ENCODE measurements at regions not wholly inside any gene's neighbourhood (a gene's known extent, or its start where the extent isn't known, plus 50 kb on each side); places are given as distances from the start of the nearest gene placed in this dataset.

DNA sequence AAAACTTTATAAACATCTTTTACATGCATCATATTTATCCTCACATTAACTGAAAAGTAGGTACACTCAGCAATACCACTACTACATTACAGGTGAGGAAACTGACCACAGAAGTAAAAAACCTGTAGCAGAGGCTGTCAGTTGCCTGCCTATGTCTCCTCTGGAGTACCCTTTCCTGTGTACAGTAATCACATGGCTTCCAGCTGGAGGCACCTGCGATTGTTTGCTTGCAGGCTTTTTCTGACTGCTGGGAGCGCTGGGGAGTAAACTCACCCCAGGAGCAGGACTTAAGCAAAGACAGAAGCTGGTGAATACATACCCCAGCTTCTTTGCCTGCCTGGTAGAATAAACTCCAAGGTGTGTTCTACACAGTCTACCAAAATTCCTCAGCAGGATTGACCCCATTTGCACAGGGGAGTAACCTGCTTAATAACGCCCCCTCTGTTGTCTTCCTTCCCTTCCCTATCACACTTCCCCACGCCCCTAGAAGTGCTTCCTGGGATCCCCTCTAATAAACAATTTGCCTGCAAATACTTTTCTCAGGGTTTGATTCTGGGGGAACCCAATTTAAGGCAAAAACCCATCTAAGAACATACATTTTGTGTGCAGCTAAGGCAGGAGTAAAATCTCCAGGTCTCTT is 138.9 kb downstream of the PTH2R start:
- peak; percentile 42 for DNase-seq

DNA sequence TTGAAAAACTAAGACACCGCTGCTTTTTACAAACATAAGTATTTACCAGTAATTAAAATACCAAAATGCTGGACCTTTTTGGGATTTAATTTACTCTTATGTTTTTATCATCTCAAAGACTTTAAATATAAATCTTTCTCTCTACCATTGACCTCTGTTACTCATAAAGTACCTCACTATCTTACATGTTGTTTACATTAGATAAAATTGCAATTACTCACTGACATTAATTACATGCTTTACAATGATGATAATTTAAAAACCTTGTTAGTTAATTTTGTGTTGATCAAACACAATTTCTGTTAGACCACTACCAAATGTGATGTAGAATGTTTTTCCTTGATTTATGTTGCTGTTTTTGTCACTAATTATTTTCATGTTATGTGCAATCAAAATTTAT is 139.5 kb downstream of the PTH2R start:
- DNase-seq: no peak

- no peak for DNase-seq
Observed at GRCh38 chr2:208546860-208547650, 140.5 kb downstream of the PTH2R start.

DNA sequence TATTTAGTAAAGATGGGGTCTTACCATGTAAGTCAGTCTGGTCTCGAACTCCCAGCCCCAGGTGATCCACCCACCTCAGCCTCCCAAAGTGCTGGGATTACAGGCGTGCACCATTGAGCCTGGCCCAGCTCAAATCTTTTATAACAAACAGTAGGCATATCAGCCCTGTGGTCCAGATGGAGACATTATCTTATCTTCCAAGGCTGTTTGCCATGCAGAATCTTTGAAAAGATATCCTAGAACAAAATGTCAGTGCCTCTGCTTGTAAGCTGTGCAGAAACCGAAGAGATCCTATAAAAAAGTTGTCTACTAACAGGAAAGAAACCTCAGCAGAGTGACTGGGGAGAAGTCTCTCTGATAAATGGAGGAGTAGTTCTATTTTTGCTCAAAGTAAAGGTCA is 142.1 kb downstream of the PTH2R start:
- DNase-seq: peak; percentile 50

GRCh38 chr2:208549546-208550158 is 143.1 kb downstream of the PTH2R start:
- no peak for DNase-seq

DNA sequence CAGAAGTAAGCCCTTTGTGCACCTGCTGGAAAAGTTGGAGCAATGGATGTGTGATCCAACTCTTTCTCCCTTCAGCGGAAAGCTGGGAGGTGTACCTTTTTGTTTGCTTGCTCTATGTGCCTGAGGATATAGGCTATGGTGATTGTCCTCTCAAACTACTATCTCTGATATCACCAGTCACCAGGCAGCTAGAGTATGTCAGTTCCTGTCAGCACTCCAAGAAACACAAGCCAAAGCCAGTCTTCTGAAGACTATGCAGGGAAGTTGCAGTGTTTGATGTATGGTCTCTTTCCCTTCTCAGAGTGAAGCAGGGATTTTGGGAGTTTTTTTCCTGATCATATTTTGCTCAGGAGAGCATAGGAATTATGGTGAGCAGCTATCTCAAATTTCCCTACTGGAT is 146.4 kb downstream of the PTH2R start:
- peak; percentile 60 for DNase-seq

DNA sequence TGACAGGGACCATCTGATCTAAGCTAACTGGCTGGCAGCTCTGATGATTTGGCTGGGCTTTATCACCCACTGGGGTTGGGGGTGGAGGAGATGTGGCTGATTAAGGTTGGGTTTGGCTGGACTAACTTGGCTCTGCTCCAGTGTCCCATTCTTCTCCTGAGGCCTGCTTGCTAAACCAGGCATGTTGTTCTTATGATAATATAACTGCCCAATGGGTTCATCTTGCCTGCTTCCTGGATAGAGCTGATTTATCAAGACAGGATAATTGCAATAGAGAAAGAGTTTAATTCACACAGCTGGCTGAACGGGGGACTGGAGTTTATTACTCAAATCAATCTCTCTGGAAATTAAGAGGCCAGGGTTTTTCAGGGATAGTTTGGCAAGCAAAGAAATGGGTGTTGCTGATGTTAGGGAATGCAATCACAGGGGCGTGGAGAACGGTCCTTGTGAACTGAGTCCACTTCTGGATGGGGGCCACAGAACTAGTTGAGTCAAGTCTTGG is 150.4 kb downstream of the PTH2R start:
- DNase-seq: peak; percentile 81

GRCh38 chr2:208565690-208566416 is 159.3 kb downstream of the PTH2R start:
- DNase-seq: peak; percentile 41

- DNase-seq: no peak
Observed at GRCh38 chr2:208568203-208568602, 161.6 kb downstream of the PTH2R start.

GRCh38 chr2:208570066-208570465 is 163.5 kb downstream of the PTH2R start:
- no peak for DNase-seq

DNA sequence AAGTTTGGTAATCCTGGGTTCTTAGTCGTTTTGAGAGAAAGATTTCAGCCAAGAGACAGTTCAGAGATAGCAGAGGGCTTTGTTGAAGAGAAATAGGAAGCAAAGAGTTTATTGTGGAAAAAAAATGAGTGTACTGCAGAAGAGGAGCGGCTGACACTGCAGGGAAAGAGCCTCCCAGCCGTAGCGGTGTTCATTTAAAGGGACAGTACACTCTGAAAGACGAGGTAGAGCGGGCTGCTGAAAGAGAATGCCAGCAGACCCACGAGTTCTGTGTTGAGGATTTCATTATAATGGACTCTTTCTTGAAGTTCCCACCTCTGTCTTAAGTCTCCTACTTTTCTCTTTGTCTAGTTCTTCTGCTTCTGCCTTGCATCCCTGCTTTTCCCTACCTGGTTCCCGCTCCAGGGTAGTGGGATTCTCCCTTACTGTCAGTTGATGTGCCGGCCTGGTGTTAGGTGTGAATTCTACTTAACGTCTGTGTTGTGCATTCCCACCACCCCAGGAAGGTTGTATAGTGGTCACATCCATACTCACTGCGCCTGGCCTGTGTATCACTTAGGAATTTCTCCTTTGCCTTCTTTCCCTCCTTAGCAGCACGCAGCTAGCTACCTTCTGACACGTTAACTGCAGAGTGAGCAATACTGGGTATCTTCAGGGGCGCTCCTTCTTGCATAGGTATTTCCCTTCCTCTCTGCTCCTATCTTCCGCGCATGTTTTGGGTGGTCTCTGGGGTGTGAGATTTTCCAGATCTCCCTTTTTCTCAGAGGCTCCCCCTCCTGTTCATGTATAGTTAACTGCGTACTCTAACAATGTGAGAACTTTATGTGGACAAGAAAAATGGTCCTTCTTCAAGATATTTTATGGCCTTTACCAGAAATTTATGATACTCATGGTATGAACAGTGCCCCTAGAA is 164.5 kb downstream of the PTH2R start:
- peak; percentile 35 for DNase-seq

DNA sequence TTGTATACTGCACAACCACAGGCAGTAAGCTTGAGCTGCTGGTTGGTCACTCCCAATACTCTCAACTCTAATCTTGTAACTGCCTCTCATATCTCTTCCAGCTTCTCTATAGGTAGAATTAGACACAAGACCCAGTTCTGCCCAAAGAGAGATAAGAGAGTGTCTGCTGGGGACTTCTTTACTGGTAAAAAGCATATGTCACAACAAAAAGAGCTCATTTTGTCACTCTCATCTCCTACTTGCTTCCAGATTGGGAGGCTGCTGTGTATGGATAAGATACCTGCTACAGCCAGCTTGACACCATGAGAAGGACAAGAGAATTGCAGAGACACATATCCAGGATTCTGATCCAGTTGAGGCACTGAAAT is 165.2 kb downstream of the PTH2R start:
- peak; percentile 89 for DNase-seq

GRCh38 chr2:208573569-208573968 is 167.0 kb downstream of the PTH2R start:
- DNase-seq: no peak

- DNase-seq: no peak
Observed at GRCh38 chr2:208579678-208580077, 173.1 kb downstream of the PTH2R start.

GRCh38 chr2:208584378-208584985 is 177.9 kb downstream of the PTH2R start:
- no peak for DNase-seq

DNA sequence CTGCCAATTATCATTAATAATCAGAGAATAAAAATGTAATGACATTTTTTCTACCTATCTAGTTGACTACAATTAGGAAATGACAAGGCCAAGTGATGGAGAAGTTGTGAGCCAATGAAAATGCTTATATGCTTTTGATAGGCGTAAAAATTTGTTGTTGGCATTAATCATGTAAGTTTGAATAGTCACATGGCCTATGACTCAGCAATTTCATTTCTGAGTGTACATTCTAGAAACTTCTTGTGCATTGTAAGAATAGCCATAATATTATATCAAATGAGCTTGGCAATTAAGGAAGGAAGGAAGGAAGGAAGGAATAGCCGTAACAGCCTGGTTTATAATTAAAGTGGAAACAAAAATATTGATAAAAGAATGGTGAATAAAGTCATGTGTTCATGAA is 179.9 kb downstream of the PTH2R start:
- DNase-seq: peak; percentile 5

DNA sequence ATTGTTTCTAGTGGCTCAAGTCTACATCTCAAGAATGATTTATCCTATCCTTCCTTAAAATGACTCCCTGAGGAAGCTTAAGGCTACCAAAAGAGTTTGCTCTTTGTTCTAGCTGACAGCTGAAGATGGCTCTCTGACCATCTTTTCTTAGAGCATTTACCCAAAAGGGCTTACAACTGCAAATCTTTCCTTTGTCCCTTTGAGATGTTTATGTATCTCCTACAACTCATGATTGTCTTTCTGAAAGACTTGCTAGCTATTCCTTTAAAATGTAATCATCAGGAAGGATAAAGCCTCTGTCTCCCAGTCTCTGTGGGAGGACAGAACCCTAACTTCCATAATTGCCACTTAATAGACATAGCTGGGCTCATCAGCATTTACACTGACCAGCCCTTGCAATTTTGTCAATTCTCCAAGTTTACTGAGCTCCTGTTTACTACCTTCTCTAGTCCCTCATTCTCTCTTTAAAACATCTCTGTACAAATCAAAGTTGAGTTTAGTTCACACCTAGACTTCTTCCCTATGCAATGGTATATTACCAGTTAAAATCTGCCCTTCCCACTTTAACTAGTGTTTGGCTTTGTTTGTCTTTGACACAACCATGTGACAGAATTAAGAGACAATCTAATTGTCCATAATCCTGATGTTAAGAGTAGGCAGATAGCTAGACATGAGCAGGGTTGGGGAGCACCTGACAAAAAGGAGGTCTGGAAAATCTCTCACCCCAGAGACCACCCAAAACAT is 188.2 kb downstream of the PTH2R start:
- DNase-seq: no peak

DNA sequence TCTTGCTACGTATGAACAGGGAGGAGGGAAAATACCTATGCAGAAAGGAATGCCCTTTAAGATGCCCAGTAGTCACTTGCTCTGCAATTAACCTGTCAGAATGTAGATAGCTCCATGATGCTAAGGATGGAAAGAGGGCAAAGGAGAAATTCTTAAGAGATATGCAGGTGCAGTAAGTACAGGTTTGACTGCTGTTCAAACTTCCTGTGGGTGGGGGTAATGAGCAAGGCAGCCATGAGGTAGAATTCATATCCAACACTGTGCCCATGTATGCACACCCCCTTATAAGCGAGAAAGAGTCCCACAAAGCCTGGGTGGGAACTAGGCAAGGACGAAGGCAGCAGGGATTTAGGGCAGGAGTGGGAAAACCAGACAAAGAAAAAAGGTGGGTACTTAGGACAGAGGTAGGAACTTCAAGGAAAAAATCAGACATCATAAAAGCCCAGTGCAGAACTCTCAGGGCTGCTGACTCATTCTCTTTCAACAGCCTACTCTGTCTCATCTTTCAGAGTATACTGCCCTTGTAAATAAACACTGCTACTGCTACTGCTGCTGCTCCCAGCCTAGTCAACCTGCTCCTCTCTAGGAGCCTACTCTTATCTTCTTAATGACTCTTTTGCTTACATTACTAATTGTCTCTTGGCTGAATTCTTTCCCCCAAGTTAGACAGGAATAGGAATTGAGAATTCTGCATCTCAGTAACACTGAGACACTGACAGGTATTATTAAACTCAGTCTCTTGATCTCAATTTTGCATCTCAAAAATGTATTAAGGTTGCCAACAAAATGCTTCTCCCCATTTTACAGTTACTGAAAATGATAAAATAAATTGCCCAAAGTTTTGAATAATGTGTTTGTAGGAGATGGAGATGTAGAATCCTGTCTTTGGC is 189.0 kb downstream of the PTH2R start:
- peak; percentile 4 for DNase-seq

- no peak for DNase-seq
Observed at GRCh38 chr2:208607694-208608093, 201.1 kb downstream of the PTH2R start.

All from hematopoietic multipotent progenitor cell treated with erythropoietin and hydrocortisone succinate and interleukin-3 and kit ligand, for 4 days (in vitro differentiated cells).